NCI-H128 (cell line): ENCODE measurements at regions not wholly inside any gene's neighbourhood (a gene's known extent, or its start where the extent isn't known, plus 50 kb on each side); places are given as distances from the start of the nearest gene placed in this dataset.
"Not testable (repeated sequence)": the region's sequence is repeated elsewhere in the genome, so short reads cannot be mapped to it uniquely, and the experiment has no call there.

Experiments
- DNase-seq: peaks from one replicate; lab custom pipeline; 2025; ENCODE audit not compliant: unreplicated experiment; lab: John Stamatoyannopoulos, UW

DNA sequence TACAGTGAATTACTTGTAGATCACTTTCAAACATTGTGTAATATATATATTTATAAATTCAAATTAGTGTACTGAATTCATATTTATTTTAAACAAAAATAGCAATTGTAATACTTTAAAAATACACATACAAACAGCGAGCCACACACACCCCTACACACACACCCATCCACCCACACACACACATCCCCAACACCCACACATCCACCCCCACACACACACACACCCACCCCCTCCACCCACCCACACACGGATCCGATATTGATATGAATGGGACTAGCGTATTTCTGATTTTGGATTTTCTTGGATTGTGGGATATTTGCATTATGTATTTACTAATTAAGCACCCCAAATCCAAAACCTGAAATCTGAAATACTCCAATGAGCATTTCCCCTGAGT, 451.2 kb downstream of the PCDH7 start:
- DNase-seq: no peak

DNA sequence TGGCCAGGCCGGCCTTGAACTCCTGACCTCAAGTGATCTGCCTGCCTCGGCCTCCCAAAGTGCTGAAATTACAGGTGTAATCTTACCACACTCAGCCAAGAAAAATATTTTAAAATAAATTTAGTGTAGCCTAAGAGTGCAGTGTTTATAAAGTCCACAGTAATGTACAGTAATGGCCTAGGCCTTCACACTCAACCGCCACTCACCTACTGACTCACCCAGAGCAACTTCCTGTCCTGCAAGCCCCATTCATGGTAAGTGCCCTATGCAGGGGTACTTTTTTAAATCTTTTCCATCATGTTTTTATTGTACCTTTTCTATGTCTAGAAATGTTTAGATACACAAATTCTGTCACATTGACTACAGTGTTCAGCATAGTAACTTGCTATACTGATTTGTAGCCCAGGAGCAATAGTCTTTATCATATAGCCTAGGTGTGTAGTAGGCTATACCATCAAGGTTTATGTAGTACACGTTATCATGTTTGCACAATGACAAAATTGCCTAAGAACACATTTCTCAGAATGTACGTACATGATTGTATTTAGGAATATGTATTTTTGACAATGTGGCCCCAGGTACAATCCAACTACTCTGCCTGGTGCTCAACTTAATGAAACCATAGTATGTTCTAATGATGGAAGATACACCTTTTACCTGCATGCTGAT, 455.2 kb downstream of the PCDH7 start:
- no peak for DNase-seq

DNA sequence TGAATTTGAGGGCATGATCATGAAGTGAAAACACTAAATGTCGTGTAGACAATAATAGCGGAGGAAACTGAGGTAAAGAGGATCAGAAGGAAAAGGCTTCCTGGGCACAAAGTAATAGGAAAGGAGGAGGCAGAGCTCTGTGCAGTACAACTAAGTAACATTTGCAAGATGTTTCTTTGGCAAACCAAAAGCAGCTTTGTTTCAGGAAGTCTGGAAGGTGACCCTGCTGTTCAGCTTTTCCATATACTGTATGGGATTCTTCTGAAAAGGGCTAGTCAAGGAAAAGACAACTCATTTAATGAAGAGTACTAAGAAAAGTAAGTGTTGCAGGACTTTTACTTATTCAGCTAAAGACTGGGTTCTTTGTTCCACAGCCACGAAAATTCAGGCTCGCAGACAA, 463.1 kb downstream of the PCDH7 start:
- DNase-seq: no peak

DNA sequence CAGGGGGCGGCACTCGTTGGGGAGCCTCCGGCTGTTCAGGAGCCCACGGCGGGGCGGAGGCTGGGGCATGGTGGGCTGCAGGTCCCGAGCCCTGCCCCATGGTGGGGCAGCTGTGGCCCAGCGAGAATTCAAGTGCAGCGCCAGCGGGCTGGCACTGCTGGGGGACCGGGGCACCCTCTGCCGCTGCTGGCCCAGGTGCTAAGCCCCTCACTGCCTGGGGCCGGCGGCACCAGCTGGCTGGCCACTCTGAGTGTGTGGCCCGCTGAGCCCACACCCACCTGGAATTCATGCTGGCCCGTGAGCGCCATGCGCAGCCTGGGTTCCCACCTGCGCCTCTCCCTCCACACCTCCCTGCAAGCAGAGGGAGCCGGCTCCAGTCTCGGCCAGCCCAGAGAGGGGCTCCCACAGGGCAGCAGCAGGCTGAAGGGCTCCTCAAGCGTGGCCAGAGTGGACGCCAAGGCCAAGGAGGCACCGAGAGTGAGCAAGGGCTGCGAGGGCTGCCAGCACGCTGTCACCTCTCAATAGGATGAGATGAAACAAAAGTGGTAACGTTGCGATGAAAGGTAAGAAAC, 464.9 kb downstream of the PCDH7 start:
- DNase-seq: no peak

DNA sequence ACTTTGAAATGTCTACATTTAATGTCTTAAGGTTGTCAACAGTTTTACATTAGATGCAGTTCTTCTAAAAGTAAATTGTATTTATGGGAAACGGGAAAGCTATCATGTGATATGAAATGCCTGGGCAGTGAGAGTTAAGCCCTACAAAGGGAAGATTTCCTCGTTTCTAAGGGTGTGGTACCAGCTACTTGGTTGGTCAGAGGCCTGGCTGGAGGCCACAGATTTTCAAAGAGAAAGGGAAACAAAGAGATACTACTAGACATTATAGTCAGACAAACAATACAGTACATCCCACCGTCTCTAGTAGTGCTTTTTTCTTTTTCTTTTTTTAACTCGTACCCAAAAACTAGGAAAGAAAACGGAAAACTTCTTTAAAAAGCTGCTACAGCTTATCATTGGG, 467.8 kb downstream of the PCDH7 start:
- no peak for DNase-seq

DNA sequence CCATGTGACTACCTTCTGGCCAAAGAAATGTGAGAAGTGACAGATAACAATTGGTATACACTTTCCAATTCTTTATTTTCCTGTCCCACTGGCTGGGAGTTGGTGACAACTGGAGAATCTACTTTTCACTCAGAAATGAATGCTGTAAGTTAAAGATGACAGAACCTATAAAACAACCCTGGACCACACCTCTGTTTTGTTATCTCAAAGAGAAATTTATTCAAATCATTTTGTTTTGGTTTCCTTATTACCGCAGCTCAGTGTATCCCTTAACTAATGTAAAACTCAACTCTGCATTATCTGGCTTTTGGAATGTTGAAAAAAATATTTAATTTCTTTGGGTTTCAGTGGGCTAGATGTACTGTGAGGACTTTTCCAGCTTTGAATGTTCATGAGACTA, 469.8 kb downstream of the PCDH7 start:
- DNase-seq: no peak

DNA sequence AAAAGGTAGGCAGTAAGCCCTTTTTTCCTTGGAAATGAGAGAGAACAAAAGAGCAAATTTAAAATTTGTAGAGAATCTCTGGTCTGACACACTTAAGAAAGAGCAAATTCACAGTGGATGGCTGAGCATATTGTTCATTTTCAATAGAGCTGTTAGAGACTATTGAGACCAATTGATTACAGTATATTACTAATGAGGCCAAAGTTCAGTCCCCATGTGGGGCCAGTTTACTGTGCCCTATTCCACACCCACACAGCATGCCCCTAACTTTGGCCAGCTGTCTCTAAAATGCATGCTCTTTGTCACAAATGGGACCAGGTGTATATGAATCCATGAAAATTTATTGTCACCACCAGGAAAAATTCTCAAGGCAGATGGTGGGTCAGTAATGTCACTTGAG, 470.5 kb downstream of the PCDH7 start:
- DNase-seq: no peak

DNA sequence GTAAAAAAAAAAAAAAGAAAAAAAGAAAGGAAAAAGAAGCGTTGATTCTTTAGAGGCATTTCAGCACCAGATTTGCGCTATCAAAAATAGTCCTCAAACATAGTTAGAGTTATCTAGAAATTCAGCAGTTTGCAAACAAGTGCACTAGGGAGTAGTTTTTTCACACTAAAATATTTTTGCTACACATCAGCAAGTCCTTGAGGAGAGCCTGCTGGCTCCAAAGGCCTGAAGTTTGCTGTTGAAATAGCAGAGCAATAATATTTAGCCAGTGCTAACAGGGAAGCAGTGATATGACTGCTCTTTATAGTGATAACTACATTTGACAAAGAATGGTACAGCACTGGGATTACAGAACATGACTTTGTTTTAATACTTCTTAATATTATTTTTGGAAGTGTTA, 472.2 kb downstream of the PCDH7 start:
- no peak for DNase-seq

DNA sequence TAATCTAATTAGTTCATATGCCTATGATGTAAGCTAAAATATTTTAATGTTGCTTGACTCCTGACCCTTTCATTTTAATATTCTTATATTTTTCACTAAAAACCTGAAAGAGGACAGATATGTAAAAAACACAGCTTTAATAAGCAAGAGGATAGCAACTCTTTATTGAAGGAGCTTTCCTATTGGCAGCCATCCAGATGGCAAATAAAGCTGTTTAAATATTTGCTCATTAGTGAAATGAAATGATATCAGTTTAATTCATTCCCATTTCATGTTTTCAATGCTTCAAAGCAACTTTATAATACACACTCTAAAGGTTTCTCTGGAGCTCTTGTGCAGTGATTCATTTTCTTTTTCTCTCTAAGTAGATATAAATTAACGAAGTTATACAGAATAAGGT, 473.4 kb downstream of the PCDH7 start:
- DNase-seq: peak; percentile 59

DNA sequence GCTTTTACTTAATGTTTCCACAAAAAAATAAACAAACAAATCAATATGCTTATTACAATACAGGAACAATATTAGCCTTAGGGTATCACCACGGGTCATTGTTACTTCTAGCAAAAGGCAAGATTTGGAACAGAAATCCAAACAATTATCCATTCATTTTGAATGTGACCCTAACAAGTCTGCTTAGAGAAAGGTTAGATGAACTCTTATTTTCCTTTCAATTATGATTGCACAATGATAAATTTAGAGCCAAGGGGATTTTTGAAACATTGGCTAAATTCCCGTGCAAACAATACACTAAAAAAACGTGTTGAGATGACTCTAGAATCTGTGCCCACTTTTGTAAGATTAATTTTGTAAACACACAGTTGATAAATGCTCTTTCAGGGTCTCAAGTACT, 474.7 kb downstream of the PCDH7 start:
- no peak for DNase-seq

DNA sequence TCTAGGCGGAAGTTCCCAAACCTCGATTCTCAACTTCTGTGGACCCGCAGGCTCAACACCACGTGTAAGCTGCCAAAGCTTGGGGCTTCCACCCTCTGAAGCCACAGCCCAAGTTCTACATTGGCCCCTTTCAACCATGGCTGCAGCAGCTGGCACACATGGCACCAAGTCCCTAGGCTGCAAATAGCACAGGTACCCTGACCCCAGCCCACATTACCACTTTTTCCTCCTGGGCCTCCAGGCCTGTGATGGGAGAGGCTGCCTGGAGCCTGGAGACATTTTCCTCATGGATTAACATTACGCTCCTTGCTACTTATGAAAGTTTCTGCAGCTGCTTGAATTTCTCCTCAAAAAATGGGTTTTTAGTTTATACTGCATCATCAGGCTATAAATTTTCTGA, 479.5 kb downstream of the PCDH7 start:
- no peak for DNase-seq

DNA sequence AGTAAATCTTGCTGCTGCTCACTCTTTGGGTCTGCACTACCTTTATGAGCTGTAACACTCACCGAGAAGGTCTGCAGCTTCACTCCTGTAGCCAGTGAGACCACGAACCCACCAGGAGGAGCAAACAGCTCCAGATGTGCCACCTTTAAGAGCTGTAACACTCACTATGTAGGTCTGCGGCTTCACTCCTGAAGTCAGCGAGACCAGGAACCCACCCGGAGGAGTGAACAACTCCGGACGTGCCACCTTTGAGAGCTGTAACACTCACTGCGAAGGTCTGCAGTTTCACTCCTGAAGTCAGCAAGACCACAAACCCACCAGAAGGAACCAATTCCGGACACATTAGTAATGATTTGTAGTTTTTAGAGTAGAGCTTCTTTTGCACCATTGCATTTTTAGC, 481.9 kb downstream of the PCDH7 start:
- DNase-seq: not testable (repeated sequence)

DNA sequence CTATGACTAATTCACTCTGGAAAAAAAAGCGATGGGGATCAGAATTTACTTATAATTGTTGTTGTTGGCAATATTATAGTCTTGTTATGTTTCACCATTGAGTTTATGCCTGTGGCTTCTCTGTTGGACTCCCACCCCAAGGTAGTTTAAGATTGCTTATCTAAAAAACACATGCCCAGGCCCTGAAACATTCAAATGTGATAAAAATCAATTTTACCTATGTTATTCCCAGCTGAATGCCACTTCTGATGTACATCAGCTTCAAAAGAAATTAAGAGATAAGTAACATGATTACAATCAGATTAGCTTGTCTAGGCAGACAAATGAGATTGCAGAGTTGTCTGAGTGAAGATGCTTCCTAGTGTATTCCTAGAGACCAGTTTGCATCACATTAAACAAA, 484.7 kb downstream of the PCDH7 start:
- no peak for DNase-seq

DNA sequence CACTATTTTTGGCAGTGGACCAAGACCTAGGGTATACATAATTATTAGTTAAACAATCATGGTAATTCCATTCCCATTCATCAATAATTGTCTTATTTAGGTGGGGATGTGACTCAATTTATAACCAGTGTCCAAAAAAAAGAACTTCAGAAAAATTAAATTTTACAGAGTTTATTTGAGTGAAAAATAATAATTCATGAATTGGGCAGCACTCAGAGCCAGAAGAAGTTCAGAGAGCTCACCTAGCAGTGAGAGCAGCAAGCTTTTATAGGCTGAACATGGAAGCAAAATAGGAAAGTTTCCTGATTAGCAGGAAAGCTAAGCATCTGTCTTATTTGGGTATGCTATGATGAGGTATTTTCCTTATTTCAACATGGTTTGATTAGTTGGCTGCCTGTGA, 500.8 kb downstream of the PCDH7 start:
- DNase-seq: no peak

DNA sequence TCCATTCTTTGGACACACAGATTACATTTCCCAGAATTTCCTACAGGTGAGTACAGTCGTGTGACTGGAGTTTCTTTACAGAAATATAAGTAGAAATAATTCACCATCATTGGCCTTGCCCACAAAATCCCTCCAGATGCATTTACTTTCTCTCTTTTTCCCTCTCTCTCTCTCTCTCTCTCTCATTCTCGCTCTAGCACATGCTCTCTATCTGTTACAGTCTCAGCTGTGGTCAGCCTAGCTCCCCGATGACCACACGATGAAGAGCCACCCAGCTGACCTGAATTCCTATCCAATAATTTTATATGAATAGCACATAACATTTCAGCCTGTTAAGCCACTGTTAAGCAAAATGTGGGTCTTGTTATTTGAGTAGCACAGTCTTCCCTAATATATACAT, 507.9 kb downstream of the PCDH7 start:
- DNase-seq: no peak

DNA sequence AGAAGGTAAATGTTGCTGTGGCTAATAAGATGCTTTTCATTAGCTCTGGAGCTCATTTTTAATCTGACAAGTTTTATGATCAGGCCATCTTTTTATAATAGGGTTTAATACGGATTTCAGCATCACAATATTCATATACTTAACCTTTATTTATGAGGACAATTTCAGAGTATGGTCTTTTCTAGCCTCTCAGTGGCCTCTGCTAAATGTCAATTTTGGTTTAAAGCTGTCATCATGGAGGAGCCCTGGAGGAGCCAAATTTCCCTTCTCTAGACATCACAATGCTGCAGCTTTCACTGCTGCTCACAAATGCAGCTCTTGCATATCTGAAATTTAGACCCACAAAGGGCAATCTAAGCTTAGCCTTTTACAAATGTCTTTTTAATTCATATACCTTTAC, 510.4 kb downstream of the PCDH7 start:
- no peak for DNase-seq

DNA sequence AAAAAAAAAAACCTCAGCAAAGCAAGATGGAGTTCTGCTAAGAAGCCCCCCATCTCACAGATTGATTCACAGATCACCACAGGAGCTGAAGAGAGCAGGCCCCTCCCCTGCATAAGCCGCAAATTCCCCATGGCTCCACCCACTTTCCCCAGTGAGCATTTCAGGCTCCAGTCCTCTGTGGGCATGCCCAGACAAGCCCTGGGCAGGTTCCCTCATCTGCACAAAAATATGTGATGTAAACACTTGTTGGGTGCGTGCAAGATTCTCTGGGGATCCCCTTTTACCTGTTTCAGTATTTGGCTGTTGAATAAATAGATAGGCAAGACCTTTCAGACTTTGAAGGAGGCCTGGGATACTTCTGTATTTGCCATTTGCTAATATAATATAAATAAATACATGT, 514.3 kb downstream of the PCDH7 start:
- DNase-seq: no peak

DNA sequence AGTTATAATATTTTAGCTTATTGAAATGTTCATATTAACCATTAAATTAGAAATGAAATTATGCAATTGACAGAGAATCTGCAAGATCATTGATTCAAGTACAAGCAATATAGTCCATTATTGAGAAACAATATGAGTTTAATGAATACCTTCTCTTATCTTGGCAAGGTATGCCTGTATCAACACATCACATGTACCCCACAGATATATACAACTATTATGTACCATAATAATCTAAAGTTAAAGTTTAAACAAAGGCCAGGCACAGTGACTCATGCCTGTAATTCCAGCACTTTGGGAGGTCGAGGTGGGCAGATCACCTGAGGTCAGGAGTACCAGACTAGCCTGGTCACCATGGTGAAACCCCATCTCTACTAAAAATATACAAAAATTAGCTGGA, 514.7 kb downstream of the PCDH7 start:
- no peak for DNase-seq

DNA sequence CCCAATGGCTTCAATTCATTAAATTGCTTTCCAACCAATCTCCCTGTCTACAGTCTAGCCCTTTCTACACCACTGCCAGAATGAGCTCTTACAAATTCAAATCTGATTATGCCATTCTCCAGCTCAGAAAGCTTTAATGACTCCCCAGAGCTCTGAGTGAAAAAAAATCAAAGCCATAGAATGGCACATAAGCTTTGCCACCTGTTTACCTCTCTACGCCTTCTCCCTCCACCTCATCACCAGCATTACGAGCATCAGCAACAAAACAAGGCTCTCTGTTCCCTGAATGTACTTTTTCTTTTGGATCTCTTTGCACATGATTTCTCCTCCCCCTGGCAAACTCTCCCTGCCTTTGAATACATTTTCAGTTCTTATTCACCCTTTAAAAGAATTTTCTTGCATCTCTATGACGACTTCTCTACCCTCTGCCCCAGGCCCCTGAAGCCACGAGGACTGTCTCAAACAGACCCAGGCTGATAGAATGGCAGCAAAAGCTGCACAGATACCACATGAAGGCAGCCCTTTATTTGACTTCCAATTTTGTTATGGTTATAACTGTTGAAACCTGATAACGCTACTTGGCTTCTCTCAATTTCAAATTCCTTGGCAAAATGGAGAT, 516.0 kb downstream of the PCDH7 start:
- no peak for DNase-seq

DNA sequence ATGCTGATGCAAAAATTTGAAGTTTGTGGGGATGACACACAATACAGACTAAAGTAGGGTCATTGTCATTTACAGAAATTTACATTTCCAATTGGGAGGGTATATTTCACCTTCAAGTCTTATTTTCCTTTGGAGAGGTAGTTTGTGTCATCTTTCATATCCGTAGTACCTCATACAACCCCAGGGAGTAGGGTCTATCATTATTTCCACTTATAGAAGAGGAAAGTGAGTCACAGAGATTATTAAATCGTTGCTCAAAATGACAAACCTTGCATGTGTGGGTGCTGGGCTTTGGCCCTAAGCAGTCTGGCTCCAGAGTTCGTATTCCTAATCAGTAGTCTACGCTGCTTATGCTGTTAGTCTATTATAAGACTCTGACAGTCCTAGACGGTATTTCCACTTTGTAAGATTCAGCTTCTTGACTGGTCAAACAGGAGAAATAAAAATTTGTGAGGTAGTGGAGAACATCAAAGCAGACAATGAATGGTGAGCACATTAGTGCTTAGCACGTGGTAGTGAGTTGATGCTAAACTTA, 516.5 kb downstream of the PCDH7 start:
- DNase-seq: no peak

DNA sequence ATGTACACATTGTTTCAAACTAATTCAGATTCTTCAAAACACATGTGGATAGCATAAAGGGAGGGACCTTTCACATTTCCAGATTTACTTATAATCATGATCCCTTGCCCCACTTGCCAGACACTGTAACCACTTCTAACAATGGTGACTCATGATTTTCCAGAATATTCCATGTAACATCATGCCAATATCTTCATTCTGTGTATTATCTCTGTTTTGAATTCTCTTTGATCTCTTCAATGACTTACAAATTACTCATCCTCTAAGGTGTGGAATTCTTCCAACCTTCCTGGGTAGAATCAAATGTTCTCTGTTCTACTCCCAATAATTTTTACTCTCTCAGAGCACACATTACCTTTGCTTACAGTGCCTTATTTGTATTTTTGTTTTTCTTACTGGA, 517.1 kb downstream of the PCDH7 start:
- DNase-seq: no peak

DNA sequence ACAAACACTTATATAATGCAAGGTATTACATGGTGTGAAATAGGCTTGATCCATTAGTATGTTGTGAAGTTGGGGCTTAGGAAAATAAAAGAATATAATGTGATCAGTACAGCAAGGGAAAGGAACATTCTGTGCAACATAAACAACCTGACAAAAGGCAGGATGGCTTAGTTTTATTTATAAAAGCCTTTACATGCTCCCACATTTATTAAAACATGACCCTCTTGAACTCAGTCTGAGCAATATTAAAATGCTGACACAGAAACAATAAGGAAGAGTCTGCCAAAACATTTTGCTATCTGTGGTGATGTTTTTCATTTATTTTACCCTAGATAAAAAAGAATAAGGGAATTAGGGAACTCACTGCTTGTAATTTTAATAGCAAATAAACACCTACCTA, 519.7 kb downstream of the PCDH7 start:
- DNase-seq: no peak
